HG02763 (cell line): ENCODE measurements at regions not wholly inside any gene's neighbourhood (a gene's known extent, or its start where the extent isn't known, plus 50 kb on each side); places are given as distances from the start of the nearest gene placed in this dataset.
"Not testable (repeated sequence)": the region's sequence is repeated elsewhere in the genome, so short reads cannot be mapped to it uniquely, and the experiment has no call there.

Source experiments
- ATAC-seq: cut with Tn5 transposase; IDR thresholded peaks from one replicate; pipeline ENCODE4 v1.9.1; 2021; ENCODE audit warnings: mild to moderate bottlenecking, moderate library complexity; ENCODE audit not compliant: unreplicated experiment

- not testable (repeated sequence) for ATAC-seq
These were observed 62.8 kb downstream of the RPS24 start for GRCh38 chr10:78096486-78096885.

- not testable (repeated sequence) for ATAC-seq
These were observed 68.9 kb downstream of the RPS24 start for GRCh38 chr10:78102593-78102992.

- ATAC-seq, result no peak
These were observed 75.5 kb downstream of the RPS24 start for GRCh38 chr10:78109210-78109609.

- ATAC-seq, result no peak
These were observed 81.6 kb downstream of the RPS24 start for GRCh38 chr10:78115135-78115853.

- no peak for ATAC-seq
These were observed 82.7 kb downstream of the RPS24 start for GRCh38 chr10:78116361-78116760.

GRCh38 chr10:78118591-78118990 is 84.9 kb downstream of the RPS24 start:
- no peak for ATAC-seq

- no peak for ATAC-seq
These were observed 88.1 kb downstream of the RPS24 start for GRCh38 chr10:78121801-78122200.

- ATAC-seq, result no peak
These were observed 90.5 kb downstream of the RPS24 start for GRCh38 chr10:78124167-78124566.

GRCh38 chr10:78129211-78129610 is 95.5 kb downstream of the RPS24 start:
- no peak for ATAC-seq

- ATAC-seq, result no peak
These were observed 97.5 kb downstream of the RPS24 start for GRCh38 chr10:78130966-78131710.

GRCh38 chr10:78134773-78135306 is 101.2 kb downstream of the RPS24 start:
- no peak for ATAC-seq

- ATAC-seq, result no peak
These were observed 103.5 kb downstream of the RPS24 start for GRCh38 chr10:78137147-78137546.

GRCh38 chr10:78139341-78139740 is 105.7 kb downstream of the RPS24 start:
- ATAC-seq, result no peak

- no peak for ATAC-seq
These were observed 106.5 kb downstream of the RPS24 start for GRCh38 chr10:78140066-78140630.

- ATAC-seq, result no peak
These were observed 109.9 kb downstream of the RPS24 start for GRCh38 chr10:78143576-78143975.

- no peak for ATAC-seq
These were observed 112.5 kb downstream of the RPS24 start for GRCh38 chr10:78146200-78146599.

- ATAC-seq, result no peak
These were observed 113.5 kb downstream of the RPS24 start for GRCh38 chr10:78147202-78147601.

GRCh38 chr10:78148216-78148960 is 114.7 kb downstream of the RPS24 start:
- no peak for ATAC-seq

GRCh38 chr10:78148961-78149612 is 115.4 kb downstream of the RPS24 start:
- no peak for ATAC-seq

GRCh38 chr10:78150756-78151155 is 117.1 kb downstream of the RPS24 start:
- no peak for ATAC-seq

- ATAC-seq, result no peak
These were observed 122.1 kb downstream of the RPS24 start for GRCh38 chr10:78155722-78156121.
